GM18907 (cell line): ENCODE measurements at regions not wholly inside any gene's neighbourhood (a gene's known extent, or its start where the extent isn't known, plus 50 kb on each side); places are given as distances from the start of the nearest gene placed in this dataset.

ENCODE experiments used
- ATAC-seq: cut with Tn5 transposase; IDR thresholded peaks from one replicate; pipeline ENCODE4 v1.9.1; 2021; ENCODE audit warnings: mild to moderate bottlenecking, moderate library complexity; ENCODE audit not compliant: unreplicated experiment

- no peak for ATAC-seq
These were observed 99.7 kb upstream of the WLS start for GRCh38 chr1:68332041-68332440.

DNA sequence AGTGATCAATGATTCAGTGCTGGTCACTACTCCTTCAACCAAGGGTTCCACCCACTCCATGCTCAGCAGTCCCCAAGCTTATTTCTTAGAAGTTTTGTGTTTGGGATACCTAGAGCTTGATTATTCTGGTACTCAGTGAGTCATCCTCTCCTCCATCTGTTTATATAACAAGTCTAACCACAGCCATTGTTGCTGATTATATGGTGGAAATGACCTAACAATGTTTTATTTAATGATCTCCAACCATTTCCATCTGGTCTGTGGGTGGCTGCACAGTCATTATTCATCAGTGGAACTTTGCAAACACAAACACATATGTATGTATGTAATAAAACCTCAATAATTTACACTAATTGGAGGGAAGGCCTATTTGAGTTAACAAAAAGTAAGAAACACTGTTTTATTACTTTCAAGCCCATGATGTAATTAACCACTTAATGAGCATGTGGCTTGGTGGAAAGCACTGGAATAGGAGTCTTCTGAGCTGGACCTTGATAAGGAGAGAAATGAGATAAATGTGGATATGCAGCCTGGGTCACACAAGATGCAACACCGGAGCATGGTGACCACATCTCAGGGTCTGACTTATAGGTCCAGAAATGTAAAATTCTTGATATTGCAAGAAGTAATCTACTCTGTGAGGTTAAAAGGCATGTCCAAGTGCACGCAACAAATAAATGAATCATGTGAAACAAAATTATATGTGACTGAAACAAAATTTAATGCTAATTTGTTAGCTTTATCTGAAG, 99.0 kb upstream of the WLS start:
- no peak for ATAC-seq

GRCh38 chr1:68330391-68330790, 98.1 kb upstream of the WLS start:
- ATAC-seq = no peak

DNA sequence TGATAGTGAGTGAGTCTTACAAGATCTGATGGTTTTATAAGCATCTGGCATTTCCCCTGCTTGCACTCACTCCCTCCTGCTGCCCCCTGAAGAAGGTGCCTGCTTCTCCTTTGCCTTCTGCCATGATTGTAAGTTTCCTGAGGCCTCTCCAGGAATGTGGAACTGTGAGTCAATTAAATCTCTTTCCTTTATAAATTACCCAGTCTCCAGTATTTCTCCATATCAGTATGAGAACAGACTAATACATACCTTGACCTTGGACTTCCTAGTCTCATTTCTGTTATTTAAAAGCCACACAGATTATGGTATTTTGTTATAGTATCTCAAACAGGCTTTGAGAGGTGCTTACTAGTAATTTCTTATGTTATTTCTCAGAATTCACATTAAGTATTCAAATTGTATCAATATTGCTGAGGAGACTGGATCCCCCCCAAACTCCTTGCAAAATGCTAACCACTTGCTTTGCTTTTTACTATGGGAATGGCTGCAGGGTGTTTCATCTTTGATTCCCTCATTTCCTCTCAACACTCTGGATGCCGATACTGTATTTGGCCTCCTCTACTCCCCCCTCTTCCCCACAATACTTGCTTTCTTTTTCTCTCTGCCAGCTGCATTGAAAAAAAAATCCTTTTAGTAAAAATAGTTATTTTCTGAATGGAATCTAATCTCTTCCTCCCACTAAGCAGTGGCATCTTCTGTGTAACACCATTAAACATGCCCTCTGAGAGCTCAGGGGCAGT, 96.9 kb upstream of the WLS start:
- no peak for ATAC-seq

DNA sequence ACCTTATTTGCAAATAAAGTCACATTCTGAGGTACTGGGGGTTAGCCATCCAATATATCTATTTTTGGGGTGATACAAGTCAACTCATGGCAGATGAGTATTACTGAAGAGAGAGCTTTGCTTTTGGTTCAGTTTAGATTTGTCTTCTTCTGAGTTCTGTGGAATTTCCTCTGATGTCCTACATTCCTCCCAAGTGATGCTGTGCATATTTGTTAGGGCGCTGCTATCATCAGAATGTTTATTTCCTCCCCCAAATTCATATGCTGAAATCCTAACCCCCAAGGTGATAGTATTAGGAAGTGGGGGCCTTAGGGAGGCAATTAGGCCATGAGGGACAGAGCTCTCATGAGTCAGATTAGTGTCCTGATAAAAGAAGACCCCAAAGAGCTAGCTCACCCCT, 96.2 kb upstream of the WLS start:
- ATAC-seq = no peak

DNA sequence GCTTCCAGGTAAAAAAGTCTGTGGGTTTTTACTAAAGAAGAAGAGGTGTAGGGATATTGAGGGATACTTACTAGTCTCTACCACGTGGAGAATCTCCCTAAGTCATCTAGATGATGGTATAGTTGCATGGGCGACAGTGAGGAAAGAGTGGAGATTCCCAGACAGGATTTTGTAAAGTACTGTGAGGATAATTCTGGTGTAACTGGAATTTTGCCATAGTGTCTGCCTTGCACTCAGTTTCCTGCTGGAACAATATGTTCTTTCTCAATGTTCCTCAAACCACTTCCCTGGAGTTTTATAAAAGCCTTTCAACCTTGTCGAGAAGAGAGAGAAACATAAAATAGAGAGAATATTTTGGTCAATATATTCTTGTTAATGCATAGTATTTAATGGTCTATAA, 95.1 kb upstream of the WLS start:
- ATAC-seq = no peak

GRCh38 chr1:68326481-68326880, 94.2 kb upstream of the WLS start:
- ATAC-seq = no peak

GRCh38 chr1:68324316-68324715, 92.0 kb upstream of the WLS start:
- no peak for ATAC-seq

DNA sequence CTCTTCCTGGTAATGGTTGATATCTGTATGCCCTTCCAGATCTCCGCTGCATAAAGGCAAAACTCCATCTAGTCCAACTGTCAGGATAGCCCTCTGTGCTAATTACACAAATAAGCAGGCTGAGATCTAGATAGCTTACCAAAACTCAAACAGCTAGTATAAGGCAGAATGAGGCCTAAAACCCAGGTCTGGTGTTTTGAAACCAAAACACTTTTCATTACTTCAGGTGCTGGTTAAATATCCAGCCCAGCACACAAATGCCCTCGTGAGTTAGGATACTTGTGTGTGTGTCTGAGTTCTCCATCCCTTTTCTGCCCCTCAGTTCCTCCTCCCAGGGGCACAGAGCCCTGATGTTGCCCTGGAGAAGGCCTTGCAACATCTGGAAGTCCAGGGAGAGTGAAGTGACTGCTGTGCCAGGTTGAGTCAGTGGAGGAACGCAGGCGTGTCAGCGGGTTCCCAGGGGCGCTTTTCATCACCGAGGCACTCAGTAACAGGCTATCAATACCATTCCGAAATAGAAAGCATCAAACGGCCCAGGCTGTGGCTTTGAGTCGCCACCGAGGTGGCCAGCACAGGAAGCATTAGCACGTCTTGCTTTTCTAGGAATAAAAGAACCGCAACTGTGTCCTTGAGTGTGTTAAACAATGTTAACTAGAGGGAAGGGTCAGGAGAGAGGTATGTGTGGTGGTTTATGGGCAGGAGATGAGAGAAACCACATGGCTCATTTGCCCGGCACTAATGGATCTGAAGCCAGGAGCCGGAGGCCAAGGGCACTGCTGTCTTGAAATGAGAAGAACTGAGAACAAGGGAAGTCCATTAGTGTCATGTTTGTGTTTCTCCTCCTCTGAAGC, 90.7 kb upstream of the WLS start:
- no peak for ATAC-seq

GRCh38 chr1:68322096-68322495, 89.8 kb upstream of the WLS start:
- no peak for ATAC-seq

- ATAC-seq = no peak
These were observed 88.9 kb upstream of the WLS start for GRCh38 chr1:68321084-68321685.

GRCh38 chr1:68320349-68320748, 88.0 kb upstream of the WLS start:
- ATAC-seq = no peak

GRCh38 chr1:68319907-68320306, 87.6 kb upstream of the WLS start:
- ATAC-seq = no peak

- no peak for ATAC-seq
These were observed 85.2 kb upstream of the WLS start for GRCh38 chr1:68317543-68317942.

- ATAC-seq = no peak
These were observed 81.9 kb upstream of the WLS start for GRCh38 chr1:68314151-68314780.

DNA sequence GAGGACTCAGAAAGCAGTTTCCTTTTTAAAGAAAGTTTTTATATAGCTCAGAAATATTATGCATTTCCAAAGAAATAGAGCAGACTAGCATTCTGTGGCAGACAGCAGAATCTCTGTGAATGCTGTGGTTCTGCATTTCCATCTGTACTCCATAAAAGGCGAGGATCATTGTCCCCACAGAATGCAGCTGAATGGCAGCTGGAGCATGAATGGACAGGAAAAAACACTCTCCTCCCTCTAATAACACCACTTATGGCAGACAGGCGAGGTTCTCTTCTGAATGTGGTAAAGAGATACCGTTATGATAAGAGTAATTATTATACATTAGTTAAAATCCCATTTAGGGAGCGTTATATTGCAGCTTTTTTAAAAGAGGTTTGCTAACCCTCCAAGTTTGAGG, 81.4 kb upstream of the WLS start:
- no peak for ATAC-seq

DNA sequence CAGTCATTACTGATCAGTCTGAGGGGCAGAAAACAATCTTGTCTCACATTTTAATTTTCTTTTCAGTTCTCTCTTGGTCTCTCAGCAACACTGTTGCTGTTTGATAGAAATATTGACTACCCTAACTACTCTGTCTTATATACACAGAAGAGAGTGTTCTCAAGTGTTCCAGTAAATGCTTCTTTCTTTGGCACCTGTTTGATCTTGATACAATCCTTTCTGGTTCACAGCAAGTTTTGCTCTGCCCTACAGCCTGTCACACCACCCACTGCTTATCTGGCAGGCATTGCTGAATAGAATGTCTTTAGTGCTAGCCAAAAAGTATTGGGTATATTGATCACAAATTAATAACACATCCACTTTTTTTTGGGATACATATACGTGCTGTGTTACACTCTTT, 75.7 kb upstream of the WLS start:
- no peak for ATAC-seq

- no peak for ATAC-seq
These were observed 75.1 kb upstream of the WLS start for GRCh38 chr1:68307378-68307787.

DNA sequence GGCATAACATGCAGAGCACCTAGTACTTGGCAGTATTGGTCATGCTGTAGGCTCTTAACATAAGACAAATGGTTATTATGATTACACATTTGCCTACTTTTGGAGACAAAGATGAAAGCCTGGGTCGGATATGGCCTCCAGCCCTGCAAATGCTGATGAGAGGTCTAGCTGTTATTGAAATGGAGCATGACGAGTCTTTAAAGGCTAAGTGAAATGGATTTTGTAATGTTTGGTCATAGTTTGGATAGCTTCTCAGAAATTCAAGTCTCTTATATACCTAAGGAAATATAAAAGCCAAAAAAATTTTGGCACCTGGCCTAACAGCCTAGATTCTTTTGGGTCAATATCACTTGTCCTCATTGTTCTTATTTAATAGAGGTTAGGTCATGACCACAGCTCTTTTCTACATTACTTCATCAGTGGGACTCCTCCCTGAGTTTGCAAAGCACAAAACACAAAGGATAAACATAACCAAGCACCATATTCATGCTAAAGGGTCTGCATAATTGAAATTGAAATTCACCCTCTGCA, 69.2 kb upstream of the WLS start:
- ATAC-seq = no peak

GRCh38 chr1:68294367-68295066, 62.2 kb upstream of the WLS start:
- ATAC-seq = no peak
